OCI-LY7 (cell line): ENCODE measurements at regions not wholly inside any gene's neighbourhood (a gene's known extent, or its start where the extent isn't known, plus 50 kb on each side); places are given as distances from the start of the nearest gene placed in this dataset.

Experiments used
- CTCF ChIP-seq: fragments of 200-600 bp; sonication (generic); conservative IDR thresholded peaks from 2 replicates; pipeline ENCODE4 v1.5.1; 2014; ENCODE audit warnings: mild to moderate bottlenecking, antibody characterized with exemption, low read length, moderate library complexity, mixed read lengths
- EZH2phosphoT487 ChIP-seq: fragments of 200-600 bp; sonication (generic); IDR thresholded peaks from 2 replicates; pipeline ENCODE4 v1.6.1; 2018; ENCODE audit warnings: low read depth, borderline replicate concordance, mild to moderate bottlenecking, mixed run types, antibody characterized with exemption, low read length, moderate library complexity, mixed read lengths

- TF ChIP-seq CTCF (no peak), EZH2phosphoT487 (no peak)
Measured at GRCh38 chr17:15124746-15125145, 140.4 kb downstream of the PMP22 start.
